ENCODE measurements at regions not wholly inside any gene's neighbourhood (a gene's known extent, or its start where the extent isn't known, plus 50 kb on each side); places are given as distances from the start of the nearest gene placed in this dataset.

GRCh38 chr7:23970193-23970592 is 260.2 kb downstream of the STK31 start:
- Histone ChIP-seq H3K9ac (ENCODE audit: low read length) (no peak overlapping the region), H3K4me1 (ENCODE audit: low read length) (peaks cover 7% of the 10 kb centered on the region; the same call in 1 of the 2 replicates), H3K36me3 (ENCODE audit: insufficient read depth, low read length) (no peaks in the 10 kb centered on the region), H2AFZ (ENCODE audit: low read length) (no peak overlapping the region), H3K9me3 (ENCODE audit: low read length) (no peaks in the 10 kb centered on the region), H3K4me2 (ENCODE audit: low read depth, low read length, poor library complexity, severe bottlenecking) (no peak overlapping the region), H3K79me2 (ENCODE audit: low read length) (no peaks in the 10 kb centered on the region), H3K4me3 (ENCODE audit: low read length) (no peak overlapping the region), H3K27me3 (ENCODE audit: low read length) (no peaks in the 10 kb centered on the region), H3K27ac (ENCODE audit: low read length) (no peak overlapping the region), H3K9me2 (replicated peaks; ENCODE audit: insufficient read depth, low read length) (no peaks in the 10 kb centered on the region), H4K20me1 (ENCODE audit: insufficient read depth, low read depth, low read length) (no peaks in the 10 kb centered on the region)
- DNase-seq: no peak

- H3K36me3 ChIP-seq (ENCODE audit: insufficient read depth, low read length): no peaks in the 10 kb centered on the region
- no peak overlapping the region for H3K4me3 ChIP-seq (ENCODE audit: low read length)
- H4K20me1 ChIP-seq (ENCODE audit: insufficient read depth, low read depth, low read length): no peaks in the 10 kb centered on the region
- no peaks in the 10 kb centered on the region for H3K27me3 ChIP-seq (ENCODE audit: low read length)
- no peak overlapping the region for H3K4me2 ChIP-seq (ENCODE audit: low read depth, low read length, poor library complexity, severe bottlenecking)
- no peak overlapping the region for H2AFZ ChIP-seq (ENCODE audit: low read length)
- H3K79me2 ChIP-seq (ENCODE audit: low read length): no peaks in the 10 kb centered on the region
- no peaks in the 10 kb centered on the region for H3K9me2 ChIP-seq (replicated peaks; ENCODE audit: insufficient read depth, low read length)
- H3K9me3 ChIP-seq (ENCODE audit: low read length): no peaks in the 10 kb centered on the region
- no peak overlapping the region for H3K9ac ChIP-seq (ENCODE audit: low read length)
- H3K27ac ChIP-seq (ENCODE audit: low read length): no peak overlapping the region
- H3K4me1 ChIP-seq (ENCODE audit: low read length): peaks cover 7% of the 10 kb centered on the region; the same call in 1 of the 2 replicates
- no peak for DNase-seq
Observed at GRCh38 chr7:23971031-23971430, 261.0 kb downstream of the STK31 start.

- no peak for DNase-seq
- H3K27me3 ChIP-seq (ENCODE audit: low read length): no peaks in the 10 kb centered on the region
- H2AFZ ChIP-seq (ENCODE audit: low read length): no peak overlapping the region
- H3K4me1 ChIP-seq (ENCODE audit: low read length): peaks cover 7% of the 10 kb centered on the region; the same call in 1 of the 2 replicates
- no peak overlapping the region for H3K4me3 ChIP-seq (ENCODE audit: low read length)
- no peaks in the 10 kb centered on the region for H3K79me2 ChIP-seq (ENCODE audit: low read length)
- no peak overlapping the region for H3K27ac ChIP-seq (ENCODE audit: low read length)
- H3K9me2 ChIP-seq (replicated peaks; ENCODE audit: insufficient read depth, low read length): no peaks in the 10 kb centered on the region
- no peak overlapping the region for H3K9ac ChIP-seq (ENCODE audit: low read length)
- no peaks in the 10 kb centered on the region for H4K20me1 ChIP-seq (ENCODE audit: insufficient read depth, low read depth, low read length)
- no peak overlapping the region for H3K4me2 ChIP-seq (ENCODE audit: low read depth, low read length, poor library complexity, severe bottlenecking)
- no peaks in the 10 kb centered on the region for H3K36me3 ChIP-seq (ENCODE audit: insufficient read depth, low read length)
- H3K9me3 ChIP-seq (ENCODE audit: low read length): no peaks in the 10 kb centered on the region
Observed at GRCh38 chr7:23972057-23972456, 262.0 kb downstream of the STK31 start.

GRCh38 chr7:23973264-23973663 is 263.2 kb downstream of the STK31 start:
- Histone ChIP-seq H3K36me3 (ENCODE audit: insufficient read depth, low read length) (no peaks in the 10 kb centered on the region), H2AFZ (ENCODE audit: low read length) (no peak overlapping the region), H3K4me1 (ENCODE audit: low read length) (peaks cover 7% of the 10 kb centered on the region; the same call in 1 of the 2 replicates), H3K4me2 (ENCODE audit: low read depth, low read length, poor library complexity, severe bottlenecking) (no peak overlapping the region), H3K79me2 (ENCODE audit: low read length) (no peaks in the 10 kb centered on the region), H3K9me2 (replicated peaks; ENCODE audit: insufficient read depth, low read length) (no peaks in the 10 kb centered on the region), H3K9me3 (ENCODE audit: low read length) (no peaks in the 10 kb centered on the region), H3K27me3 (ENCODE audit: low read length) (no peaks in the 10 kb centered on the region), H3K4me3 (ENCODE audit: low read length) (no peak overlapping the region), H3K27ac (ENCODE audit: low read length) (no peak overlapping the region), H4K20me1 (ENCODE audit: insufficient read depth, low read depth, low read length) (no peaks in the 10 kb centered on the region), H3K9ac (ENCODE audit: low read length) (no peak overlapping the region)
- DNase-seq: no peak

GRCh38 chr7:23980081-23980480 is 270.1 kb downstream of the STK31 start:
- DNase-seq: no peak
- H4K20me1 ChIP-seq (ENCODE audit: insufficient read depth, low read depth, low read length): no peaks in the 10 kb centered on the region
- peaks cover 6% of the 10 kb centered on the region; the same call in 1 of the 2 replicates for H3K9me3 ChIP-seq (ENCODE audit: low read length)
- H3K4me3 ChIP-seq (ENCODE audit: low read length): no peak overlapping the region
- H3K9ac ChIP-seq (ENCODE audit: low read length): no peak overlapping the region
- H3K27ac ChIP-seq (ENCODE audit: low read length): no peak overlapping the region
- no peaks in the 10 kb centered on the region for H3K9me2 ChIP-seq (replicated peaks; ENCODE audit: insufficient read depth, low read length)
- no peaks in the 10 kb centered on the region for H3K79me2 ChIP-seq (ENCODE audit: low read length)
- H3K27me3 ChIP-seq (ENCODE audit: low read length): no peaks in the 10 kb centered on the region
- no peaks in the 10 kb centered on the region for H3K36me3 ChIP-seq (ENCODE audit: insufficient read depth, low read length)
- H3K4me2 ChIP-seq (ENCODE audit: low read depth, low read length, poor library complexity, severe bottlenecking): no peak overlapping the region
- H2AFZ ChIP-seq (ENCODE audit: low read length): no peak overlapping the region
- H3K4me1 ChIP-seq (ENCODE audit: low read length): no peaks in the 10 kb centered on the region

- Histone ChIP-seq H3K4me3 (ENCODE audit: low read length) (no peak overlapping the region), H3K79me2 (ENCODE audit: low read length) (no peaks in the 10 kb centered on the region), H3K4me2 (ENCODE audit: low read depth, low read length, poor library complexity, severe bottlenecking) (no peak overlapping the region), H3K9me3 (ENCODE audit: low read length) (peaks cover 6% of the 10 kb centered on the region; the same call in 1 of the 2 replicates), H3K4me1 (ENCODE audit: low read length) (no peaks in the 10 kb centered on the region), H3K36me3 (ENCODE audit: insufficient read depth, low read length) (no peaks in the 10 kb centered on the region), H3K9me2 (replicated peaks; ENCODE audit: insufficient read depth, low read length) (no peaks in the 10 kb centered on the region), H4K20me1 (ENCODE audit: insufficient read depth, low read depth, low read length) (no peaks in the 10 kb centered on the region), H3K9ac (ENCODE audit: low read length) (no peak overlapping the region), H2AFZ (ENCODE audit: low read length) (no peak overlapping the region), H3K27ac (ENCODE audit: low read length) (no peak overlapping the region), H3K27me3 (ENCODE audit: low read length) (no peaks in the 10 kb centered on the region)
- DNase-seq: no peak
Observed at GRCh38 chr7:23981314-23981713, 271.3 kb downstream of the STK31 start.

GRCh38 chr7:23981758-23982157 is 271.7 kb downstream of the STK31 start:
- no peaks in the 10 kb centered on the region for H3K79me2 ChIP-seq (ENCODE audit: low read length)
- no peaks in the 10 kb centered on the region for H3K9me2 ChIP-seq (replicated peaks; ENCODE audit: insufficient read depth, low read length)
- no peaks in the 10 kb centered on the region for H3K27me3 ChIP-seq (ENCODE audit: low read length)
- H3K9me3 ChIP-seq (ENCODE audit: low read length): peaks cover 6% of the 10 kb centered on the region; the same call in 1 of the 2 replicates
- no peak overlapping the region for H3K4me3 ChIP-seq (ENCODE audit: low read length)
- H3K36me3 ChIP-seq (ENCODE audit: insufficient read depth, low read length): no peaks in the 10 kb centered on the region
- H3K4me2 ChIP-seq (ENCODE audit: low read depth, low read length, poor library complexity, severe bottlenecking): no peak overlapping the region
- H3K27ac ChIP-seq (ENCODE audit: low read length): no peak overlapping the region
- no peak overlapping the region for H3K9ac ChIP-seq (ENCODE audit: low read length)
- no peaks in the 10 kb centered on the region for H3K4me1 ChIP-seq (ENCODE audit: low read length)
- no peak for DNase-seq
- H2AFZ ChIP-seq (ENCODE audit: low read length): no peak overlapping the region
- H4K20me1 ChIP-seq (ENCODE audit: insufficient read depth, low read depth, low read length): no peaks in the 10 kb centered on the region

- Histone ChIP-seq H3K36me3 (ENCODE audit: insufficient read depth, low read length) (no peaks in the 10 kb centered on the region), H3K79me2 (ENCODE audit: low read length) (no peaks in the 10 kb centered on the region), H3K9ac (ENCODE audit: low read length) (no peak overlapping the region), H3K4me3 (ENCODE audit: low read length) (no peak overlapping the region), H4K20me1 (ENCODE audit: insufficient read depth, low read depth, low read length) (no peaks in the 10 kb centered on the region), H3K9me3 (ENCODE audit: low read length) (no peaks in the 10 kb centered on the region), H2AFZ (ENCODE audit: low read length) (no peak overlapping the region), H3K4me2 (ENCODE audit: low read depth, low read length, poor library complexity, severe bottlenecking) (no peak overlapping the region), H3K27me3 (ENCODE audit: low read length) (no peaks in the 10 kb centered on the region), H3K27ac (ENCODE audit: low read length) (no peak overlapping the region), H3K9me2 (replicated peaks; ENCODE audit: insufficient read depth, low read length) (no peaks in the 10 kb centered on the region), H3K4me1 (ENCODE audit: low read length) (no peaks in the 10 kb centered on the region)
- DNase-seq: no peak
Observed at GRCh38 chr7:24005517-24005916, 278.5 kb upstream of the NPY start.

- Histone ChIP-seq H2AFZ (ENCODE audit: low read length) (no peak overlapping the region), H4K20me1 (ENCODE audit: insufficient read depth, low read depth, low read length) (no peaks in the 10 kb centered on the region), H3K4me1 (ENCODE audit: low read length) (no peaks in the 10 kb centered on the region), H3K27me3 (ENCODE audit: low read length) (no peaks in the 10 kb centered on the region), H3K27ac (ENCODE audit: low read length) (no peak overlapping the region), H3K4me3 (ENCODE audit: low read length) (no peak overlapping the region), H3K36me3 (ENCODE audit: insufficient read depth, low read length) (no peaks in the 10 kb centered on the region), H3K9me2 (replicated peaks; ENCODE audit: insufficient read depth, low read length) (peaks cover 4% of the 10 kb centered on the region; the same call in 1 of the 2 replicates), H3K79me2 (ENCODE audit: low read length) (no peaks in the 10 kb centered on the region), H3K4me2 (ENCODE audit: low read depth, low read length, poor library complexity, severe bottlenecking) (no peak overlapping the region), H3K9ac (ENCODE audit: low read length) (no peak overlapping the region), H3K9me3 (ENCODE audit: low read length) (no peaks in the 10 kb centered on the region)
- DNase-seq: no peak
Observed at GRCh38 chr7:24010495-24010894, 273.5 kb upstream of the NPY start.

Data from Karpas-422 (cell line).